ENCODE measurements at regions not wholly inside any gene's neighbourhood (a gene's known extent, or its start where the extent isn't known, plus 50 kb on each side); places are given as distances from the start of the nearest gene placed in this dataset.

GRCh38 chr1:25037174-25038074 lies 107.3 kb upstream of the RUNX3 start:
- Mint-ChIP-seq H3K4me1 (peaks cover 41% of the 10 kb centered on the region), H3K27ac (peak overlapping the region; percentile 10), H3K36me3 (peaks cover 14% of the 10 kb centered on the region), H3K9me3 (no peaks in the 10 kb centered on the region), H3K4me3 (peak overlapping the region; percentile 35)
- DNase-seq (ENCODE audit: low spot score in 2 of 2) (peak; percentile 61 to 82), ATAC-seq (peak; percentile 56)

DNA sequence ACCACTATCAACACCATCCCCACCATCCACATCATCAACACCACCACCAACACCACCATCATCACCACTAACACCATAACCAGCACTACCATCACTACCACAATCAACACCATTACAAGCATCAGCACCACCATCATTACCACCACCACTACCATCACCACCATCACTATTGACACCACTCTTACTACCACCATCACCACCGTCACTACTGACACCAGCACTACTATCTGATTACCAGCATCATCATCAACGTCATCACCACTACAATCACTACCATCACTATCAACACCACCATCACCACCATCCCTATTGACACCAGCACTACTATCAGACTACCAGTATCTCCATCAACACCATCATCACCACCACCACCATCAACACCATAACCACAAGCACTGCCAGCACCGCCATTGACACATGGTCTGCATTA lies 106.1 kb upstream of the RUNX3 start:
- H3K4me3 Mint-ChIP-seq: no peak overlapping the region
- peaks cover 26% of the 10 kb centered on the region for H3K36me3 Mint-ChIP-seq
- H3K27ac Mint-ChIP-seq: no peak overlapping the region
- H3K4me1 Mint-ChIP-seq: peaks cover 31% of the 10 kb centered on the region
- DNase-seq (ENCODE audit: low spot score in 2 of 2) (no peak), ATAC-seq (peak; percentile 11)
- H3K9me3 Mint-ChIP-seq: no peaks in the 10 kb centered on the region

DNA sequence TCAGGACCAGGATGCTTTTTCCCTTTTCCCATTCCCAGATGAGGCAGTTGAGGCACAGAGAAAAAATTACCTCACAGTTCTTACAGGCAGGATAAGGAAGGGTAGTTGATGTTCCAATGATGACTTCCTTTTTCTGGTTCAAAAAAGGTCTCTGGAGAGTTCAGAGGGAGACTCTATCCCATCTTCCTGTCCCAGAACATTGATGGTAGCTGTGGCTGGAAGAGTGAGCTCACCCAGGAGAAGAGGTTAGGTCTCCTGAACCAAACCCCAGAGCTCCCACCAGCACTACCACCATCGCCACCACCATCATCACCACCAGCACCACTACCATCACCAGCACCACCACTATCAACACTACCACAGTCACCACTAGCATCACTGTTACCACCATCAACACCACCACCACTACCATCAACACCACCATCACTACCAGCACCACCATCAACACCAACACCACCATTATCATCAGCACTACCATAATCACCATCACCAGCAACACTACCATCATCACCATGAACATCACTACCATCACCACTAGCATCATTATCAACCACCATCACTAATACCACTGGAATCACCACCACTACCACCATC lies 105.5 kb upstream of the RUNX3 start:
- Mint-ChIP-seq H3K27ac (no peak overlapping the region), H3K36me3 (peaks cover 31% of the 10 kb centered on the region), H3K9me3 (no peaks in the 10 kb centered on the region), H3K4me3 (no peak overlapping the region), H3K4me1 (peaks cover 26% of the 10 kb centered on the region)
- ATAC-seq (no peak), DNase-seq (ENCODE audit: low spot score in 2 of 2) (no peak)

GRCh38 chr1:25034736-25035522 lies 104.9 kb upstream of the RUNX3 start:
- H3K27ac Mint-ChIP-seq: peak overlapping the region; percentile 97
- H3K4me3 Mint-ChIP-seq: no peak overlapping the region
- peaks cover 38% of the 10 kb centered on the region for H3K36me3 Mint-ChIP-seq
- H3K9me3 Mint-ChIP-seq: no peaks in the 10 kb centered on the region
- peaks cover 25% of the 10 kb centered on the region for H3K4me1 Mint-ChIP-seq
- ATAC-seq (no peak), DNase-seq (ENCODE audit: low spot score in 2 of 2) (no peak)

- ATAC-seq (no peak), DNase-seq (ENCODE audit: low spot score in 2 of 2) (peak in 1 of 2 donors; percentile 73)
- H3K36me3 Mint-ChIP-seq: peaks cover 47% of the 10 kb centered on the region
- H3K4me1 Mint-ChIP-seq: peaks cover 22% of the 10 kb centered on the region
- H3K9me3 Mint-ChIP-seq: no peaks in the 10 kb centered on the region
- peak overlapping the region; percentile 97 for H3K27ac Mint-ChIP-seq
- H3K4me3 Mint-ChIP-seq: no peak overlapping the region
Measured at GRCh38 chr1:25033828-25034705, 104.0 kb upstream of the RUNX3 start.

- H3K9me3 Mint-ChIP-seq: no peaks in the 10 kb centered on the region
- DNase-seq (ENCODE audit: low spot score in 2 of 2) (no peak), ATAC-seq (no peak)
- H3K4me3 Mint-ChIP-seq: no peak overlapping the region
- peaks cover 13% of the 10 kb centered on the region for H3K4me1 Mint-ChIP-seq
- H3K36me3 Mint-ChIP-seq: peaks cover 53% of the 10 kb centered on the region
- peak overlapping the region; percentile 97 for H3K27ac Mint-ChIP-seq
Measured at GRCh38 chr1:25033030-25033827, 103.2 kb upstream of the RUNX3 start.

- H3K9me3 Mint-ChIP-seq: no peaks in the 10 kb centered on the region
- peaks cover 53% of the 10 kb centered on the region for H3K36me3 Mint-ChIP-seq
- no peak overlapping the region for H3K4me3 Mint-ChIP-seq
- H3K4me1 Mint-ChIP-seq: peaks cover 3% of the 10 kb centered on the region
- ATAC-seq (peak; percentile 51), DNase-seq (ENCODE audit: low spot score in 2 of 2) (peak in 1 of 2 donors; percentile 73)
- H3K27ac Mint-ChIP-seq: peak overlapping the region; percentile 97
Measured at GRCh38 chr1:25031966-25032667, 102.0 kb upstream of the RUNX3 start.

DNA sequence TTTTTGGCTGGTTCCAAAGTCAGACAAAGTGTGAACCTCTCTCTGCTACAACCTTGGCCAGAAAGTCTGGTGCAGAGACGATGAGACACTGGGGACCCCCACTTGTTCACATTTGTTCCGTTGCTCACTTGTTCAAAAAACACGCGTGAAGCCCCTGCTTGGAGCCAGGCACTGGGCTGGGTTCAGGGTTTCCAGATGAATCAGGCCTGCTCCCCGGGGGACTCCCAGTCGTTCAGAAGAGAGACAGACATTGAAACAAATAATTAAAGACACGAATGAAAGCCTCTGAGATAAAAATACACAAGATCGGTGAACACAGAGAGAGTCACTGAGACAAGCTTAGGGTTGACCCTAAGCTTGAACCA lies 101.5 kb upstream of the RUNX3 start:
- Mint-ChIP-seq H3K9me3 (no peaks in the 10 kb centered on the region), H3K4me3 (no peak overlapping the region), H3K4me1 (no peaks in the 10 kb centered on the region), H3K27ac (peak overlapping the region; percentile 97), H3K36me3 (peaks cover 53% of the 10 kb centered on the region)
- ATAC-seq (peak; percentile 57), DNase-seq (ENCODE audit: low spot score in 2 of 2) (peak in 1 of 2 donors; percentile 81)

DNA sequence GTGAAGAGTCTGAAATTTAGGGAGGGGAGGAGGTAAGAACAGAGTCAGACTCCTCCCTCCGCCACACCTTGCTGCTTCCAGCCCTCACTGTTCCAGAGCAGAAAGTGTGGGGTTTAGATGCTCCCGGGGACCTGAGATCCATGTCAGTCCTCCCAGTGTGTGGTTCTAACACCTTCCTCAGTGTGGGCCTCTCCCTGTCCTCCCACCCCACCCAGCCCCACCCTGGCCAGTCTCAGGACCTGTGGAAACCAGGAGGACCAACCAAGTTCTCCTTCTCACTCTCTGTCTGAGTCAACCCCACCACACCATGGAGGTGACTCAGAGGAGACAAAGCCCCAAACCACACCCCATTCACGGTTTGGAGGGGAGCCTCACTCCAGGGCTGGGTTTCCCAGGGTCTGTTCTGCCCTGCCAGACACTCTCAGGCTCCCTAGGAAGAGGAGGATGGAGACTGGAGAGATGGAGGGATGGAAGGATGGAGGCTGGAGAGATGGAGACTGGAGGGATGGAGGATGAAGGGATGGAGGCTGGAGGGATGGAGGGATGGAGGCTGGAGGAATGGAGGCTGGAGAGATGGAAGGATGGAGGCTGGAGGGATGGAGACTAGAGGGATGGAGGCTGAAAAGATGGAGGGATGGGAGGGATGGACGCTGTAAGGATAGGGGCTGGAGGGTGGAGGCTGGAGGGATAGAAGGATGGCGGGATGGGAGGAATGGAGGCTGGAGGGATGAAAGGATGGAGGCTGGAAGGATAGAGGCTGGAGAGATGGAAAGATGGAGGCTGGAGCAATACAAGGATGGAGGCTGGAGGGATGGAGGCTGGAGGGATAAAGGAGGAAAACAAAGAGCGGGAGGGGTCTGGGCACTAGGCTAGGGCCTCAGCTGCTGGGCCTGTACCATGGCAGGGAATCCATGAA lies 100.9 kb upstream of the RUNX3 start:
- DNase-seq (ENCODE audit: low spot score in 2 of 2): peak; percentile 68 to 94
- ATAC-seq: peak; percentile 85
- Mint-ChIP-seq H3K9me3 (no peaks in the 10 kb centered on the region), H3K36me3 (peaks cover 53% of the 10 kb centered on the region), H3K27ac (peak overlapping the region; percentile 97), H3K4me1 (no peaks in the 10 kb centered on the region), H3K4me3 (no peak overlapping the region)

DNA sequence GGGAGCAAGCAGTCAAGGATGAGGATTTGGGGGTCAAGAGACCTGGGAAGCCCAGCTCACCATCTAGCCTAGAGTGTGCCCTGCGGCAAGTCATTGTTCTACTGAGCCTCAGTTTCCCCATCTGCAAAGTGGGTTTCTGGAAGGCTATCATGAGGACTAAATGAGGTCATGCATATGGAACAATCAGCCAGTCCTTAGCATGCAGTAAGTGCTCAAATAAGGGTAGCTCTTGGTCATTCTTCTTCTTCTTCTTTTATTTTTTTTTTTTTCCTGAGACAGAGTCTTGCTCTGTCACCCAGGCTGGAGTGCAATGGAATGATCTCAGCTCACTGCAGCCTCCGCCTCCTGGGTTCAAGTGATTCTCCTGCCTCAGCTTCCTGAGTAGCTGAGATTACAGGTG lies 99.9 kb upstream of the RUNX3 start:
- ATAC-seq (no peak), DNase-seq (ENCODE audit: low spot score in 2 of 2) (no peak)
- peak overlapping the region; percentile 97 for H3K27ac Mint-ChIP-seq
- H3K36me3 Mint-ChIP-seq: peaks cover 53% of the 10 kb centered on the region
- H3K4me1 Mint-ChIP-seq: no peaks in the 10 kb centered on the region
- H3K4me3 Mint-ChIP-seq: no peak overlapping the region
- no peaks in the 10 kb centered on the region for H3K9me3 Mint-ChIP-seq

DNA sequence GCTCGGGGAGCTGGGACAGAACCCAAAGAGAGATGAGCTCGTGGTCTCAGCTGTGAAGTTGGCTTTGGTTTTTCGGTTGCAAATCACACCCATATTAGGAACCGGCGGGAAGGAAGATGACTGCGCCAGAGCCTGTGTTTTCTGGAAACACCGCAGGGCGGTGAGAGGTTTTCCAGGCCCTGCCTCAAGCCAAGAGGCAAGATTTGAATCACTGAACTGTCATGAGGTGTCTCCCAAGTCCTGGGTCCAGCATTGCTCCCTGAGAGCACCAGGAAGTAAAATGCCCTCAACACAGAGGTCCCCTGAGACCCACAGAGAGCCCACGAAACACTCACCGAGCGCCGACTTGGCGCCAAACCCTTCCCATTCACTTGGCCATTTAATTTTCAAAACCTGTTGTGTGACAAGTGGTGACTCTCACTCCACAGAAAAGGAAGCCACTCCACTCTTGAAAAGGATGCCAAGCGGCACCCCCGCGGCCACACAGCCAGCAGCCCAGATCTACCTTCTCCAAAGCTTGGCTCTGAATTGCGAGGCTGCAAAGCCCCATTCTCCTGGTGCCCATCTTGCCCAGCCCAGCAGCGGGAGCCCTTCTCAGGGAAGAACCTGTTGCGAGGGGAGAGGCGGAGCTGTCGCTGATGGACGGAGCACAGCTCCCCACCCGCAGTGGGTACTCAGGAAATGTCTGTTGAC lies 99.0 kb upstream of the RUNX3 start:
- Mint-ChIP-seq H3K9me3 (no peaks in the 10 kb centered on the region), H3K36me3 (peaks cover 53% of the 10 kb centered on the region), H3K4me3 (no peak overlapping the region), H3K27ac (peak overlapping the region; percentile 97), H3K4me1 (no peaks in the 10 kb centered on the region)
- ATAC-seq (peak; percentile 38), DNase-seq (ENCODE audit: low spot score in 2 of 2) (peak in 1 of 2 donors; percentile 90)

DNA sequence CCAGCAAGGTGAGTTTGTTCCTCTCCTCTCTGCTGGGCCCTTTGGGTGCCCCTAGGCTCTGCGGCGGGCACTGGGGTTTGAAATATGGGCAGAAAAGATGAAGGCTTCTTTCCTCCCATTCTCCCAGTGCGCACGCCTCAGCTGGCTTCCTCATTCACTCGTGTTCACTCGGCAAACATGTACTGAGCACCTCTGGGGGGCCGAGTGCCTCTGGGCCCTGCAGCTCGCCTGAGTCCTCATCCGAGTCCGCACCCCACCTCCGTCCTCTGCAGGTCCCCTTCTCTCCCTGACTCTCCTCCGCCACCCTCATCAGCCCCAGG lies 98.5 kb upstream of the RUNX3 start:
- ATAC-seq (no peak), DNase-seq (ENCODE audit: low spot score in 2 of 2) (no peak)
- Mint-ChIP-seq H3K9me3 (no peaks in the 10 kb centered on the region), H3K36me3 (peaks cover 50% of the 10 kb centered on the region), H3K4me3 (no peak overlapping the region), H3K4me1 (no peaks in the 10 kb centered on the region), H3K27ac (peak overlapping the region; percentile 97)
